Posterior cingulate gyrus (tissue), 11 donors: ENCODE measurements at regions not wholly inside any gene's neighbourhood (a gene's known extent, or its start where the extent isn't known, plus 50 kb on each side); places are given as distances from the start of the nearest gene placed in this dataset.

ENCODE experiments used
- DNase-seq, 10 donors: peaks; one replicate each; pipeline versions ENCODE4 v3.0.0 to v3.0.0-alpha.2; 2020 to 2021; ENCODE audit warnings: mixed read lengths in 3 of 10
- intact Hi-C: fragments of 100-400 bp; cut with DNase I; formaldehyde crosslinking; loops from one replicate; pipeline ENCODE4 v1.15.1; 2023

- intact Hi-C loops = no loop called here
- no peak for DNase-seq
Observed at GRCh38 chr6:6771964-6772363, 183.4 kb downstream of the LY86 start.

GRCh38 chr6:6772751-6773150, 184.2 kb downstream of the LY86 start:
- no peak for DNase-seq
- intact Hi-C loops = no loop called here

- intact Hi-C loops = no loop called here
- no peak for DNase-seq
Observed at GRCh38 chr6:6775074-6775473, 186.6 kb downstream of the LY86 start.

GRCh38 chr6:6780231-6780630, 191.7 kb downstream of the LY86 start:
- no peak for DNase-seq

GRCh38 chr6:6781172-6781872, 192.8 kb downstream of the LY86 start:
- peak in 2 of 10 donors; percentile 36 to 38 for DNase-seq
- intact Hi-C loops = no loop called here

More at GRCh38 chr6:6780231-6780630, 191.7 kb downstream of the LY86 start:
- intact Hi-C loops = no loop called here

GRCh38 chr6:6781873-6782227, 193.3 kb downstream of the LY86 start:
- DNase-seq = no peak
- intact Hi-C loops = no loop called here

GRCh38 chr6:6783721-6784120, 195.2 kb downstream of the LY86 start:
- intact Hi-C loops = no loop called here
- DNase-seq = no peak

- DNase-seq = no peak
- intact Hi-C loops = no loop called here
Observed at GRCh38 chr6:6784514-6785162, 196.1 kb downstream of the LY86 start.

GRCh38 chr6:6785163-6785521, 196.6 kb downstream of the LY86 start:
- intact Hi-C loops = no loop called here
- no peak for DNase-seq

GRCh38 chr6:6788394-6789032, 200.0 kb downstream of the LY86 start:
- intact Hi-C loops = no loop called here
- DNase-seq = no peak

GRCh38 chr6:6790393-6790792, 201.9 kb downstream of the LY86 start:
- intact Hi-C loops = no loop called here
- DNase-seq = no peak

GRCh38 chr6:6790891-6791290, 202.4 kb downstream of the LY86 start:
- no peak for DNase-seq
- intact Hi-C loops = no loop called here

- intact Hi-C loops = no loop called here
- DNase-seq = peak in 1 of 10 donors; percentile 49
Observed at GRCh38 chr6:6793388-6794250, 205.1 kb downstream of the LY86 start.

- DNase-seq = no peak
- intact Hi-C loops = no loop called here
Observed at GRCh38 chr6:6795393-6795792, 206.9 kb downstream of the LY86 start.

- intact Hi-C loops = no loop called here
- DNase-seq = peak in 1 of 10 donors; percentile 80
Observed at GRCh38 chr6:6796818-6797217, 208.3 kb downstream of the LY86 start.

- intact Hi-C loops = no loop called here
Observed at GRCh38 chr6:6798448-6798860, 209.9 kb downstream of the LY86 start.

GRCh38 chr6:6801005-6801335, 212.4 kb downstream of the LY86 start:
- intact Hi-C loops = no loop called here

More at GRCh38 chr6:6798448-6798860, 209.9 kb downstream of the LY86 start:
- peak in 1 of 10 donors; percentile 55 for DNase-seq

GRCh38 chr6:6801635-6802218, 213.2 kb downstream of the LY86 start:
- DNase-seq = peak in 1 of 10 donors; percentile 57

More at GRCh38 chr6:6801005-6801335, 212.4 kb downstream of the LY86 start:
- peak in 1 of 10 donors; percentile 28 for DNase-seq

GRCh38 chr6:6803180-6803977, 214.9 kb downstream of the LY86 start:
- intact Hi-C loops = no loop called here

More at GRCh38 chr6:6801635-6802218, 213.2 kb downstream of the LY86 start:
- intact Hi-C loops = no loop called here

More at GRCh38 chr6:6803180-6803977, 214.9 kb downstream of the LY86 start:
- DNase-seq = peak in 1 of 10 donors; percentile 73
